NCI-H82 (cell line): ENCODE measurements at regions not wholly inside any gene's neighbourhood (a gene's known extent, or its start where the extent isn't known, plus 50 kb on each side); places are given as distances from the start of the nearest gene placed in this dataset.

ENCODE experiments used
- DNase-seq: peaks from one replicate; lab custom pipeline; 2025; lab: John Stamatoyannopoulos, UW

GRCh38 chr9:80931163-80931562 is 758.2 kb downstream of the TLE1 start:
- no peak for DNase-seq

DNA sequence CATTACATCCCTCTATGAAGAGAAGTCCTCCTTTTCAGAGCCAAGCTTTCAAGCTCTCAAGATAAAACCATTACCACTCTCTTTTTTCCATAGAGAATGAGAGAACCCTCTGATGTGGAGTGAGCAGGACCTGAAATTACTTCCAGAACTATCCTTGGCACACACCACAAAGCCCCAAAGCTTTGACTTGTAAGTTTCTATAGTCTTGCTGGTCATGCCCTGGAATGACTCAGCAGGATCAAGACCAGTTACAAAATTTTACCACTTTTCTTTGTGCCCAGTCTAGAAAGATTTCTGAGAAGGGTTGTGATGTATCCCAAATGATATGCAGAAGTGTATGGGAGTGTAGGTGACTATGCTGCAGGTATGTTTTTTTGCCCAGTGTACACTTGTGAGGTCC is 760.6 kb downstream of the TLE1 start:
- DNase-seq = no peak

DNA sequence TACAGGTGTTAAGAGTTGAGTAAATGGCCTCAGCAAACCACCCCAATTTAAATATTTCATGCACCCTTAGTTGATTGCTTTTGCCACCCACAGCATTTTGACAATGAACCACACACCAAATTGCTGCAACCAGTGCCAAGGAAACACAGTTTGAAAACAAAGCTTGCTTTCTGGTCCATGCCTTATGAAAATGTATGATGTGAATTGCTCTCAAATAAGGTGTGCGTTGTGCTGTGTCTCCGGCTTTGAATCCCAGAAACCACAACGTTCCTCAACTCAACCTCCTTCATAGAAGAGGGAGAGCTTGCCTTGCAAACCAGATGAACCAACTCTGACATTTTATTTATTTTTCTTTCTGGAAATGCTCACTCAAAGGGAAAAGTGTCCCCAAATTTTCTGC is 762.7 kb downstream of the TLE1 start:
- DNase-seq = no peak

DNA sequence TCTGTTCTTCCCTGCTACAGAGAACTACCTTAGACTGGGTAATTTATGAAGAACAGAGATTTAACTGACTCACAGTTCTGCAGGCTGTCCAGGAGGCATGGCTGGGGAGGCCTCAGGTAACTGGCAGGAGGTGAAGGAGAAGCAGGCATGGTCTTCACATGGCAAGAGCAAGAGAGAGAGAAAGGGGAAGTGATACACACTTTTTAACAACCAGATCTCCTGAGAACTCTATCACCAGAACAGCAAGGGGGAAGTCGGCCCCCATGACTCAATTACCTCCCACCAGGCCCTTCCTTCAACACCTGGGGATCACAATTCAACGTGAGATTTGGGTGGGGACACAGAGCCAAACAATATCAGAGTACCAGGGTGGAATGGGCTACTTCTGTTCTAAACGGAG is 766.8 kb downstream of the TLE1 start:
- DNase-seq = no peak

DNA sequence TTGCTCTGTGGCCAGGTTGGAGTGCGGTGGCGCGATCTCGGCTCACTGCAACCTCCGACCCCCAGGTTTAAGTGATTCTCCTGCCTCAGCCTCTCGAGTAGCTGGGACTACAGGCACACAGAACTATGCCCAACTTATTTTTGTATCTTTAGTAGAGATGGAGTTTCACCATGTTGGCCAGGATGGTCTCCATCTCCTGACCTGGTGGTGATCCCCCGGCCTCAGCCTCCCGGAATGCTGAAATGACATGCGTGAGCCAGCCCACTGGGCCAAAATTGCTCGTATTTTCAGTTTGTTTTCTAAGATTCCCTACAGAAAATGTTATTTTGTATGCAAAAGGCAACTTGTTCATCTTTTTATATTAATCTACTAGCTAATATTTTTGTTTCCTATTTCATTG is 782.6 kb downstream of the TLE1 start:
- DNase-seq = no peak

- no peak for DNase-seq
Measured at GRCh38 chr9:80899208-80899607, 790.1 kb downstream of the TLE1 start.

DNA sequence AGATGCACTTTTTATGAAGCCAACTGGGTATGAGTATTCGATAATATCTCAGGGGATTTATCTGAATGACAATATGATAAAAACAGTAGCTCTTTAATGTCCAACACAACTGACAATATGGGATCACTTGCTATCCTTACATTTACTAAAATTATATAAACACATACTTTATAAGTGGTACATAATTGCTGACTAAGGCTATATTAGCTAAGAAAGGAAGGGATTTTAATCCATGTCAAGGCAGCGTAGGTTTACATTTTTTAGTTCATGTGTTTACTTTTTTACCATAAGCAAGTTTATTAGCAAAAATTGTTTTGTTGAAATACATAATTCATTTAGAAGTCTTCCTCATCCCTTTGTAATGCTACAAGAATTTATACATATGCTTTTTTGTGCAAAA is 796.2 kb downstream of the TLE1 start:
- no peak for DNase-seq

DNA sequence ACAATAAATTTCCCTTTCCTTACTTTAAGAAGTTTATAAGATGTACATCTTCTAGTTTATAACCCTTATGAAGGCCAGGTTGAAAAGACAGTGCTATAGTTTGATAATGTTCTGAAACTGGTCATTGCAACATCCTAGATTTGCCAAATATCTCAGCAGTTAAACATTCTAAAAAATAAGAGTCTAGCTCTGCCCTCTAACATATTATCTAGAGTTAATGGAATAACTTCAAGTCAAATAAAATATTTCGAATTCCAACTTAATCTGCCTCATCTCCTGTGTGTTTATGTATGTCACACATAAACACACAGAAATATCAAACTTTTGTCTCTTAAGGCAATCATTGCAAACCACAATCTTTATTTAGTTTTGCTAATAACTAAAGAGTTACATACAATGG is 796.6 kb downstream of the TLE1 start:
- DNase-seq = no peak

GRCh38 chr9:80890124-80890523 is 799.2 kb downstream of the TLE1 start:
- DNase-seq = no peak

DNA sequence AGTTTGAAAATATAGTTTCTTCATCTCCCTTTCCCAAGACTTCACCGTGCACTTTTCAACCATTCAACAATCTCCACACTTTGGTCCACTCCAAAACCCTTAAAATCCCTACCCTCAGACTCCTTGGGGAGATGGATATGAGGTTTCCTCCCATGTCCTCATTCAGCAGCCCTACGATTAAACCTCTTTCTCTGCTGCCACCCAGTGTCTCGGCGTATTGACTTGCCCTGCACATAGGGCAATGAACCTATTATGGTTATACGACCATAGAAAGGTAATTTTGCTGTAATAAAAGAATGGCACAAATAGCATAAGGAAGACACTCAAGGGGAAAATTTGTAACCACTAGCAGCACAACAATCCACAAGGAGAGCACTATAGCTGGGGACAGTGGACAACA is 803.5 kb downstream of the TLE1 start:
- DNase-seq = peak; percentile 44

DNA sequence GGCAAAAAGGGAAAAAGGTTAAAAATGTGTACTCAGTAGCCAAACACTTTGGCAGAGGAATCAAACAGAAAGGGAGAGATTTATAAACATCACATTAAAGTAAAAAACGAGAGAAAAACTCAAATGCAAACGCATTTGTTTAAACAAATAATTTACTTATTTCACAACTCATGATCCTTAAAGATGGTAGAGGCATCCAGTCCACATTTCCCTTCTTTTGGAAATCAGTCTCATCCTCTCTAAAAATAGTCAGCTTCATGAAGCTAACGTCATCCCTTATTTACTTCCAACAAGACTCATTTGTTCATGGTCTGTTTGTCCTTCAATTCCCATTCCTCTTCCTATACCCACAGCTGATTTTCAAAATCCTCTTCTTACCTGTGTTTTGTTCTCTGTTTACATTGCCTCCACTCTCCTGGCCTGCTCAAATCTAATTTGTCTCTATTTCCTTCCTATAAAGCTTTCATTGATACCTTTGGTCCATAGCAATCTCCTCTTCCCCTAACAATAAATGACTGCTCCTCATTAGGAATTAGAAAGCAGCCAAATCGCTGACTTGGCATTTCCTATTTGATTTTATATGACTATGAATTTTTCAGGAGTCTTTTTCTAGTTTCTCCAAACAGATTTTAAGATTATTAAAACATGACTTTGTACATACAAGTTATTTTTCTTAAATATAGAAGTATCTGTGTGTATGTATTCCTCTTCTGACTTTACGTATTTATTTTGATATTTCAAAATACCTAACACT is 805.3 kb downstream of the TLE1 start:
- DNase-seq = no peak

- no peak for DNase-seq
Measured at GRCh38 chr9:80883426-80883825, 805.9 kb downstream of the TLE1 start.

GRCh38 chr9:80881940-80882339 is 807.4 kb downstream of the TLE1 start:
- peak; percentile 22 for DNase-seq

- no peak for DNase-seq
Measured at GRCh38 chr9:80881320-80881719, 808.0 kb downstream of the TLE1 start.

DNA sequence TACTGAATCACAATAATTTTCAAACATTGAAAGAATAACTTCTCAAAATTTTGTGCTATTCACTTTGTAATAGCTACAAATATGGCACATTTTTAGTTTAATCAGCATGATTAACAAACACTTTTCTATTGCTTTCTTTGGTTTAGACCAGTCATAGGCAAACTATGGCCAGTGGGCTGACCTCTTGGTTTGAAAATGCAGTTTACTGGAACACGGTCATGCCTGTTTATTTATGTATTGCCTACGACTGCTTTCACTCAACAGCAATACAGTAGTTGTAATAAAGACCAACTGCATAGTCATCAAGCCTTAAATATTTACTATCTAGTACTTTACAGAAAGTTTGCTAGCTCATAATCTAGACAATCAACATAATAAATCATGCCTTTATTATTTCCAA is 810.8 kb downstream of the TLE1 start:
- DNase-seq = no peak

GRCh38 chr9:80875947-80876346 is 813.4 kb downstream of the TLE1 start:
- no peak for DNase-seq

- DNase-seq = no peak
Measured at GRCh38 chr9:80874276-80874675, 815.1 kb downstream of the TLE1 start.

GRCh38 chr9:80873861-80874260 is 815.5 kb downstream of the TLE1 start:
- DNase-seq = no peak

DNA sequence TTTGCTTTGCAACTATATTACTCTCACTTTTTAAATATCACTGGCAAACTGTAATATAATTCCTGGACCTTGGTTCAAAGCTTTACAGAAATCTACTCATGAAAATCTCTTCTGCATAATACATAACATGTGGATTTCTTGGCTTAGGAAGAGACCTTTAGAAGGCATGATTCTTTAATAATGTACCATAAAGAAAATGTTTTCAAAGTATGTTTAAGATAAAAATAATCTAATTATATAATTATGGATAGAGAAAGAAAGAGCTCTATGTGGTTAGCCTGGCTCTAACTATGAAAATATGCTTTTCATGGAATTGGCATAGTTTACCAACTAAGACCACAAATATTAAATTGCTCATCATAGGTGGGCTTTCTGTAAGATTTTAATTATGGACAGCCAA is 817.8 kb downstream of the TLE1 start:
- DNase-seq = no peak

GRCh38 chr9:80867731-80868130 is 821.6 kb downstream of the TLE1 start:
- DNase-seq = no peak

- DNase-seq = no peak
Measured at GRCh38 chr9:80866576-80867227, 822.6 kb downstream of the TLE1 start.

DNA sequence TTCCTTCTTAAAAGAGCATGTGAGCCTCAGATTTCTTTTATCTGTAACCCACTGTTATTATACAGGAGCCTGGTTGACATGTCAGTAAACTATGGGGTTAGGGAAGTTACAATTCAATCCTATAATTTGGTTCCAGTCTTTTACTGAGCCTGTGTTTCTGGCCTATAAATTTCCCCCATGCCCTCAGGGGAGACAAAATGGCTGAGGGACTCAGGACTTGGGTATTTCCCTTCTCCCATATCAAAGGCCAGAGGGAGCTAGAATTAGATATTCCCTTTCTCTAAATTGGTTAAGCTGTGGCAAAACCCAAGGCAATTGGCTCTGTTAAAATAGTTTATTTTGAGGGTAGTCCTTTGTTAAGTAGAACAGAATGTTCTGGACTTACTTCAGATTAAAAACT is 823.2 kb downstream of the TLE1 start:
- no peak for DNase-seq

DNA sequence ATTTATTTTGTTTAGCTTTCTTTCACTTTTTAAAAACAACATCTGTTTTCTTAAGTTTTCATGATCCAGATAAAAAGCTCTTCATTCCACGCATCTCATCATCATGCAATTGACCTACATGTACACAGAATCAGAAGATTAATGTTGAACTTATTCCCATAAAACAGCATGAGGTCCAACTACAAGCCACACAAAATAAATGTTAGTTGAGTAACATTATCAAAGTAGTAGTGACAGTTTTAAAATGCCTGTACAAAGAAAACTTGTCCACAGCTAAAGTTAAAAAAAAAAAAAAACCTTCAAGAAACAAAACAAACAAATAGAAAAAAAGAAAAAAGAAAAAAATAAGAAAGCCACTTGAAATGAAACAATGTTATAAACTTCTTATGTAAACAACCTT is 846.3 kb downstream of the TLE1 start:
- no peak for DNase-seq

- no peak for DNase-seq
Measured at GRCh38 chr9:80842389-80842788, 847.0 kb downstream of the TLE1 start.
